Amniotic stem cell (primary cell): ENCODE measurements at regions not wholly inside any gene's neighbourhood (a gene's known extent, or its start where the extent isn't known, plus 50 kb on each side); places are given as distances from the start of the nearest gene placed in this dataset.

ENCODE experiments used
- DNase-seq: peaks from one replicate; lab custom pipeline; 2025; lab: John Stamatoyannopoulos, UW

DNA sequence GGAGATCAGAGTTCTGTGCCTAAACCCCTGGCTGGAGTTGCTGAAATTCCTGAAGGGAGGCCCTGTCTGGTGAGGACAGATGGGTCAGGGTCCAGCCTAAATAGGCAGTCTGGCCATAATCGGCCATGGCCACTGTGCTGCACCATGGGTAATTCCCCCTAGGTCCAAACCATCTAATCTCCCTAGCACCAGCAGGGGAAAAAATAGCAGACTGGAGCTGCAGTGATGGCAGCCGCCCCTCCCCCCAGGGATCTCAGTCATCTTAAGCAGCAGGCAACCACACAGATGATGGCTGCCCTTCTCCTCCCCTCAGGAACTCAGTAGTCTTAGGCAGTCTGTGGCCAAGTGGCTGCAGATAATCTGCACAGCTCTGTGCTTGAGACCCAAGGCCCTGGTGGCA is 68.4 kb upstream of the CD96 start:
- no peak for DNase-seq

DNA sequence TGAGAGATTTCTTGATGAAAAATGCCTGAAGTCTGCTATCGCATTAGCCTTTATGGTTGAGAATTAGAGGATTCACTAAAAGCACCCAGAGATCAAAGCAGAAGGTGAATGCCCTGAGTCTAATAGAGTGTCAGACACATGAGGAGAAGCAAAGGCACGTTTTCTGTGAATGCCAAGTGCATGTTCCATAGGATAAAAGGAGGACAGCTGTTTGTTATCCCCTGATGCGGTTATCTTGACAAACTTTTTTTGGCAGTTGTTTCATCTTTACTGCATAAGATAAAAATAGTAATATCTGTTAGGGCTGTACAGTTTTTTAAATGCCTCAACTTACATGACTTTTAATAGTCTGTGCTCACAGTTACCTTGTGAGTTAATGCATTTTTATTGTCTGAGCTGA is 65.3 kb upstream of the CD96 start:
- no peak for DNase-seq

DNA sequence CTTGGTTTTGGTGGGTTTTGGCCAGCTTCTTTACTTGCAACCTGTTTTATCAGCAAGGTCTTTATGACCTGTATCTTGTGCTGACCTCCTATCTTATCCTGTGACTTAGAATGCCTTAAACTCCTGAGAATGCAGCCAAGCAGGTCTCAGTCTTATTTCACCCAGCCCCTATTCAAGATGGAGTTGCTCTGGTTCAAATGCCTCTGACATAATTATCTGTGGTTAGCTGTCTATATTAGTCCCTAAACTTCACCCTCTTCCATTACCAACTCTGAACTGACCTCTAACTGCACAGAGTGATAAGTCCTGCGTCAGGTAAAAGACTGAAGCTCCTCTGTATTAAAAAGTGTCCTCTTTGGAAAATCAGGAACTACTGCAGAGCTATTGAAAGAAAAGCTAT is 61.9 kb upstream of the CD96 start:
- no peak for DNase-seq

DNA sequence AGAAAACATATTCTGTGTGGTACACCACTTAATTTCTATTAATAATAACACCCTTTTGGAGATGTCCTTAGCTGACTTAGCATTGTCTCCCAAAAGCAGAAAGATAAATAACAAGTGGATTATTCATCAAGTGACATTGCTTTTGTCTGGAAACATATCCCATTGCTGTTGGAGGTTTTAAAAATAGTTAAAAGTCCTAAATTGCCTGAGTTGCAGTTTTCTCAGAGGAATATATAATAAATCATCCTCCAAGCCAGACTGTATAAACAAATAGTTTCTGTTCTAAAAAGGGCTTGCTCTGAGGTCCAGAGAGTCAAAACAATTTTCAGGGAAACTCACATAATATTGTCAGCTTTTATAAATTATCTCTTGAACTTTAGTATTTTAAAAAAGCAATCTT is 60.4 kb upstream of the CD96 start:
- DNase-seq = no peak

DNA sequence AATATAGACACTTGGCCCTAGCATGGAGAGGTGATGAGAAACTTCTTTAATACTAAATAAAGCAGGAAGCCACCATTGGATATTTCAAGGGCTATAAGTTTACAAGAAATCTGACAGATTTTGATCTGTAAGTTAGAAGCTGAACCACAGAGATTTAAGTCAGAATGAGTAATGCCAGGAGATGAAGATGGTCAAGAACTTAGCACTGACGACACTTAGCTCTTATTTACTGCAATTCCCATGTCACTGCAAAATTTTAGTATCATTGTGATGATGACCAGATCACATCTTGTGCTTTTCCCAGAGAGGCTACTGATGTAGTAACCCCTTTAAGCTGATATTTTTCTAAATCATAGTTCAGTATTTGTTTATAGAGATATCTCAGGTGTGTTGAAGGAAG is 59.4 kb upstream of the CD96 start:
- DNase-seq = no peak

DNA sequence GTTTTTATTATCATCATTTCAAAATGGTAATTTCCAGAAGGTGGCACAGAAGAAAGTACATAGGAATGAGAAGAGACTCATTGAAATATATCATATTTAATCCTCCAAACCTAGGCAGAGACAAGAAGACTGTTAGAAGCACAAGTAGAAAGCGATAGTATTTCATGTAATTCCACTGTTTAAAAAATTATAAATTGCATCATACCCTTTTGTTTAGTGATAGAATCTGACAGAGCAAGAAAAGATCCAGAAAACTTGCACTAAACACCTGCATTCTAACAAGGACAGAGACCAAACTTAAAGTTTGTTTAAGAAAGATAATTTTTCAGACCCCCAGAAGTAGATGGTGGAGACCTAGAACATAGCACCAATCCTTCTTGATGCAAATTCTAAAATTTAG is 56.9 kb upstream of the CD96 start:
- no peak for DNase-seq
